ENCODE measurements at regions not wholly inside any gene's neighbourhood (a gene's known extent, or its start where the extent isn't known, plus 50 kb on each side); places are given as distances from the start of the nearest gene placed in this dataset.
"Not testable (repeated sequence)": the region's sequence is repeated elsewhere in the genome, so short reads cannot be mapped to it uniquely, and the experiment has no call there.

DNA sequence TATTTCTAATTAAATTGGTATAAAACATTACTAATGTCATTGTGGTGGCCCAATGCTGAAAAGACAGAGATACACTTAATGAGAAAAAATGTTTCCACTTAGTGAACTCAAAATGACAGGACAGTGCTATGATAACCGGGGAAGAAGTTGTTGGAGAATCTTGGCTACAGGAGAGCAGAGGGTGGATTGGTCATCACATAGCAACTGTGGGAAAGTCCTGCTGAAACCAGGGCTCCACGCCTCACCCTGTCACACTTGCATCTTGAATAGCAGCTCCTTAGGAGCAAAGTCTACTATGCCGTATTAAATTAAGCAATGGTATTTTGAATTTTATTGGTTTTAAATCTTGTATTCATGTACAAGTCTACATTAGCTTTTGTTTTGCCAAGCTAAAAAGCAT lies 225.5 kb downstream of the KLF6 start:
- no peak for ATAC-seq
- TF ChIP-seq SNAI2 (CRISPR knock-in tag; IDR thresholded peaks at IDR 0.05) = no peak
- TF ChIP-seq ESRRG (CRISPR knock-in tag; IDR thresholded peaks at IDR 0.05) = no peak
- no peak for TF ChIP-seq RARB (CRISPR knock-in tag; IDR thresholded peaks at IDR 0.05)
- no peak for TF ChIP-seq ISL1 (CRISPR knock-in tag; IDR thresholded peaks at IDR 0.05)
- TF ChIP-seq ZNF8 (CRISPR knock-in tag; IDR thresholded peaks at IDR 0.05) = no peak
- TF ChIP-seq BACH2 (CRISPR knock-in tag; IDR thresholded peaks at IDR 0.05; ENCODE audit: borderline replicate concordance) = no peak
- no peak for TF ChIP-seq CSDC2 (CRISPR knock-in tag; IDR thresholded peaks at IDR 0.05)
- TF ChIP-seq TCF4 (CRISPR knock-in tag; IDR thresholded peaks at IDR 0.05; ENCODE audit: borderline replicate concordance) = no peak
- no peak for TF ChIP-seq TOX (CRISPR knock-in tag; IDR thresholded peaks at IDR 0.05; ENCODE audit: borderline replicate concordance)
- TF ChIP-seq, protein P1, sequence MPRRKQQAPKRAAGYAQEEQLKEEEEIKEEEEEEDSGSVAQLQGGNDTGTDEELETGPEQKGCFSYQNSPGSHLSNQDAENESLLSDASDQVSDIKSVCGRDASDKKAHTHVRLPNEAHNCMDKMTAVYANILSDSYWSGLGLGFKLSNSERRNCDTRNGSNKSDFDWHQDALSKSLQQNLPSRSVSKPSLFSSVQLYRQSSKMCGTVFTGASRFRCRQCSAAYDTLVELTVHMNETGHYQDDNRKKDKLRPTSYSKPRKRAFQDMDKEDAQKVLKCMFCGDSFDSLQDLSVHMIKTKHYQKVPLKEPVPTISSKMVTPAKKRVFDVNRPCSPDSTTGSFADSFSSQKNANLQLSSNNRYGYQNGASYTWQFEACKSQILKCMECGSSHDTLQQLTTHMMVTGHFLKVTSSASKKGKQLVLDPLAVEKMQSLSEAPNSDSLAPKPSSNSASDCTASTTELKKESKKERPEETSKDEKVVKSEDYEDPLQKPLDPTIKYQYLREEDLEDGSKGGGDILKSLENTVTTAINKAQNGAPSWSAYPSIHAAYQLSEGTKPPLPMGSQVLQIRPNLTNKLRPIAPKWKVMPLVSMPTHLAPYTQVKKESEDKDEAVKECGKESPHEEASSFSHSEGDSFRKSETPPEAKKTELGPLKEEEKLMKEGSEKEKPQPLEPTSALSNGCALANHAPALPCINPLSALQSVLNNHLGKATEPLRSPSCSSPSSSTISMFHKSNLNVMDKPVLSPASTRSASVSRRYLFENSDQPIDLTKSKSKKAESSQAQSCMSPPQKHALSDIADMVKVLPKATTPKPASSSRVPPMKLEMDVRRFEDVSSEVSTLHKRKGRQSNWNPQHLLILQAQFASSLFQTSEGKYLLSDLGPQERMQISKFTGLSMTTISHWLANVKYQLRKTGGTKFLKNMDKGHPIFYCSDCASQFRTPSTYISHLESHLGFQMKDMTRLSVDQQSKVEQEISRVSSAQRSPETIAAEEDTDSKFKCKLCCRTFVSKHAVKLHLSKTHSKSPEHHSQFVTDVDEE (CRISPR knock-in tag; IDR thresholded peaks at IDR 0.05) = no peak
- TF ChIP-seq PPARA (CRISPR knock-in tag; IDR thresholded peaks at IDR 0.05; ENCODE audit: borderline replicate concordance) = no peak
- TF ChIP-seq, protein P2, sequence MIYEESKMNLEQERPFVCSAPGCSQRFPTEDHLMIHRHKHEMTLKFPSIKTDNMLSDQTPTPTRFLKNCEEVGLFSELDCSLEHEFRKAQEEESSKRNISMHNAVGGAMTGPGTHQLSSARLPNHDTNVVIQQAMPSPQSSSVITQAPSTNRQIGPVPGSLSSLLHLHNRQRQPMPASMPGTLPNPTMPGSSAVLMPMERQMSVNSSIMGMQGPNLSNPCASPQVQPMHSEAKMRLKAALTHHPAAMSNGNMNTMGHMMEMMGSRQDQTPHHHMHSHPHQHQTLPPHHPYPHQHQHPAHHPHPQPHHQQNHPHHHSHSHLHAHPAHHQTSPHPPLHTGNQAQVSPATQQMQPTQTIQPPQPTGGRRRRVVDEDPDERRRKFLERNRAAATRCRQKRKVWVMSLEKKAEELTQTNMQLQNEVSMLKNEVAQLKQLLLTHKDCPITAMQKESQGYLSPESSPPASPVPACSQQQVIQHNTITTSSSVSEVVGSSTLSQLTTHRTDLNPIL (CRISPR knock-in tag; IDR thresholded peaks at IDR 0.05; ENCODE audit: low read depth) = no peak
- no peak for TF ChIP-seq ARNTL (CRISPR knock-in tag; IDR thresholded peaks at IDR 0.05; ENCODE audit: borderline replicate concordance, low read depth)
- no peak for TF ChIP-seq ZC3H10 (CRISPR knock-in tag; IDR thresholded peaks at IDR 0.05)
- TF ChIP-seq ZNF70 (CRISPR knock-in tag; IDR thresholded peaks at IDR 0.05) = no peak

DNA sequence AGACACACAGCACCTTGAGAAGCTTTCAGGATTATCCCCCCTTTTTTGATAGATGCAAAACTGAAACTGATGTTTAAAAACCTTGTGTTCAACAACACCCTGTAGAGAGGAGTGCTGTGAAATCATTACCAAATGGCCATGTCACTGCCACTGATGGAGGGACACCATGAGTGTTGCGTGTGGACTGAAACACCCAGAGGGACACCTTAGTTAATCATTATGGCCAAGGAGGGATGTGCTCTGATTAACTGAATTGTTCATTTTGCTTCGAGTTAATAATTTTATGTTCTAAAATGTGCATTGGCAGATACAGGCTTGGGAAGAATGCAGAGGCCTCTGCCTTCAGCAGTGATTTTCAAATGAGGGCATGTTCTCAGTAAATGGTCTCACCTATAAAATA lies 226.0 kb downstream of the KLF6 start:
- ATAC-seq = no peak
- TF ChIP-seq, protein P3, sequence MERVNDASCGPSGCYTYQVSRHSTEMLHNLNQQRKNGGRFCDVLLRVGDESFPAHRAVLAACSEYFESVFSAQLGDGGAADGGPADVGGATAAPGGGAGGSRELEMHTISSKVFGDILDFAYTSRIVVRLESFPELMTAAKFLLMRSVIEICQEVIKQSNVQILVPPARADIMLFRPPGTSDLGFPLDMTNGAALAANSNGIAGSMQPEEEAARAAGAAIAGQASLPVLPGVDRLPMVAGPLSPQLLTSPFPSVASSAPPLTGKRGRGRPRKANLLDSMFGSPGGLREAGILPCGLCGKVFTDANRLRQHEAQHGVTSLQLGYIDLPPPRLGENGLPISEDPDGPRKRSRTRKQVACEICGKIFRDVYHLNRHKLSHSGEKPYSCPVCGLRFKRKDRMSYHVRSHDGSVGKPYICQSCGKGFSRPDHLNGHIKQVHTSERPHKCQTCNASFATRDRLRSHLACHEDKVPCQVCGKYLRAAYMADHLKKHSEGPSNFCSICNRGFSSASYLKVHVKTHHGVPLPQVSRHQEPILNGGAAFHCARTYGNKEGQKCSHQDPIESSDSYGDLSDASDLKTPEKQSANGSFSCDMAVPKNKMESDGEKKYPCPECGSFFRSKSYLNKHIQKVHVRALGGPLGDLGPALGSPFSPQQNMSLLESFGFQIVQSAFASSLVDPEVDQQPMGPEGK (CRISPR knock-in tag; IDR thresholded peaks at IDR 0.05; ENCODE audit: borderline replicate concordance) = no peak
- TF ChIP-seq OSR1 (CRISPR knock-in tag; IDR thresholded peaks at IDR 0.05) (no peak), ESRRG (CRISPR knock-in tag; IDR thresholded peaks at IDR 0.05) (no peak), ARNTL (CRISPR knock-in tag; IDR thresholded peaks at IDR 0.05; ENCODE audit: borderline replicate concordance, low read depth) (no peak), ZNF8 (CRISPR knock-in tag; IDR thresholded peaks at IDR 0.05) (no peak), SNAI2 (CRISPR knock-in tag; IDR thresholded peaks at IDR 0.05) (no peak), CSDC2 (CRISPR knock-in tag; IDR thresholded peaks at IDR 0.05) (no peak)
- TF ChIP-seq, protein P4, sequence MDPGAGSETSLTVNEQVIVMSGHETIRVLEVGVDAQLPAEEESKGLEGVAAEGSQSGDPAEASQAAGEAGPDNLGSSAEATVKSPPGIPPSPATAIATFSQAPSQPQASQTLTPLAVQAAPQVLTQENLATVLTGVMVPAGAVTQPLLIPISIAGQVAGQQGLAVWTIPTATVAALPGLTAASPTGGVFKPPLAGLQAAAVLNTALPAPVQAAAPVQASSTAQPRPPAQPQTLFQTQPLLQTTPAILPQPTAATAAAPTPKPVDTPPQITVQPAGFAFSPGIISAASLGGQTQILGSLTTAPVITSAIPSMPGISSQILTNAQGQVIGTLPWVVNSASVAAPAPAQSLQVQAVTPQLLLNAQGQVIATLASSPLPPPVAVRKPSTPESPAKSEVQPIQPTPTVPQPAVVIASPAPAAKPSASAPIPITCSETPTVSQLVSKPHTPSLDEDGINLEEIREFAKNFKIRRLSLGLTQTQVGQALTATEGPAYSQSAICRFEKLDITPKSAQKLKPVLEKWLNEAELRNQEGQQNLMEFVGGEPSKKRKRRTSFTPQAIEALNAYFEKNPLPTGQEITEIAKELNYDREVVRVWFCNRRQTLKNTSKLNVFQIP (CRISPR knock-in tag; IDR thresholded peaks at IDR 0.05; ENCODE audit: borderline replicate concordance, low read depth) = no peak
- TF ChIP-seq, protein P1 (CRISPR knock-in tag; IDR thresholded peaks at IDR 0.05) = no peak

DNA sequence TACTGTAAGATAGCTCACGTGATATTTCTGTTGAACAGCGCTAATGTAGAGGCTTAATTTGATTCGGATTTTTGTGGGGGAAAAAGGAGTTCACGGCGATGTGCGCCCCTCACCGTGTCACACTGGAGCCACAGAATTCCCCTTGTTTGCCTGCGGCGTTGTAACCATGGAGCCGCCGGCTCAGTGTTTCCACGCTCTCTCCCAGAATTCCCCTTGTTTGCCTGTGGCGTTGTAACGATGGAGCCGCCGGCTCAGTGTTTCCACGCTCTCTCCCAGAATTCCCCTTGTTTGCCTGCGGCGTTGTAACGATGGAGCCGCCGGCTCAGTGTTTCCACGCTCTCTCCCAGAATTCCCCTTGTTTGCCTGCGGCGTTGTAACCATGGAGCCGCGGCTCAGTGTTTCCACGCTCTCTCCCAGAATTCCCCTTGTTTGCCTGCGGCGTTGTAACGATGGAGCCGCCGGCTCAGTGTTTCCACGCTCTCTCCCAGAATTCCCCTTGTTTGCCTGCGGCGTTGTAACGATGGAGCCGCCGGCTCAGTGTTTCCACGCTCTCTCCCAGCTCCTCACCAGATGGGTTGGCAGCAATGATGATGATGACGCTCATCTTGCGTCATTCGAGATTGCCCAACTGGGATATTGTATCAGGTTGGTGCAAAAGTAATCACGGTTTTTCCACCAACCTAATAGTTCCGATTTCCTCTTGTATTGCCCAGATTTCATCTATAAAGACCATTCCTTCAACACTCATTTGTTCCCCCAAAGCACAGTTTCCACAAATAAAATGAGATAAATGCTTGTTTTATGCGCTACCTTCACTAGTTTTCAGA lies 228.6 kb downstream of the KLF6 start:
- not testable (repeated sequence) for ATAC-seq
